SIG-M5 treated with dmso at 0.1 percent for 504 hours (cell line): ENCODE measurements at regions not wholly inside any gene's neighbourhood (a gene's known extent, or its start where the extent isn't known, plus 50 kb on each side); places are given as distances from the start of the nearest gene placed in this dataset.
"Not testable (repeated sequence)": the region's sequence is repeated elsewhere in the genome, so short reads cannot be mapped to it uniquely, and the experiment has no call there.

Source experiments
- DNase-seq: peaks from one replicate; lab custom pipeline; 2025; ENCODE audit not compliant: unreplicated experiment; lab: John Stamatoyannopoulos, UW

GRCh38 chr14:86193756-86194155 lies 663.8 kb downstream of the FLRT2 start:
- DNase-seq: no peak

- no peak for DNase-seq
These were observed 650.0 kb downstream of the FLRT2 start for GRCh38 chr14:86179980-86180379.

- no peak for DNase-seq
These were observed 638.4 kb downstream of the FLRT2 start for GRCh38 chr14:86168371-86168770.

DNA sequence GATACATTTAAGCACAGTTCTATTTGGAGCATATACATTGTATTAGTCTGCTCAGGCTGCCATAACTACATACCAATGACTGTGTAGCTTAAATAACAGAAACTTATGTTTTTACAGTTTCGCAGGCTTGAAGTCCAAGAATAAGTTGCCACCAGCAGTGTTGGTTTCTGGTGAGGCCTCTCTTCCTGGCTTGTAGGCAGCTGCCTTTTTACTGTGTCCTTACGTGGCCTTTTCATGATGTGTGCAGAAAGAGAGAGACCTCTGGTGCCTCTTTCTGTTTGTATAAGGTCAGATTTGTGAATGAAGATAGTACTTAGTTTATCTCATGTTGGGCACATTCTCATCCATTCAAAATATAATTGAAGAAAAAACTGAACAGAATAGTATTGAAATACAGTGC lies 636.6 kb downstream of the FLRT2 start:
- no peak for DNase-seq

GRCh38 chr14:86153480-86153879 lies 623.5 kb downstream of the FLRT2 start:
- peak; percentile 16 for DNase-seq

DNA sequence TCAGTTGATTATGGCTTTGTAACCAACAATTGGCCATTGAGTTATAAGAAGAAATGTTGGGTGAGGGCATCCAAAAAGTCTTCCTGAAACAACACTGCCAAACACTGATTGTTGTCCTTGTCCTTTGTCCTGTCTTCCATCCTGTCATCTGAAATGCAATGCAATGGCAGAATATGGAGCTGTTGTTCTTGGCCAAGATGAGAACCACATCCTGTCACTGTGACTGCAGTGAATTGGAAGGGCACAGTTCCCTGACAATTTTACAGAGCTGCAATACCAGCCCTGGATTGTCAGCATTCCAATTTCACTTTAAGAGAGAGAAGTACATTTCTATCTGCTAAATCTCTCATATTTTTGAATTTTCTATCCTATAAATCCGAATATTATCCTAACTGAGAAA lies 613.3 kb downstream of the FLRT2 start:
- no peak for DNase-seq

DNA sequence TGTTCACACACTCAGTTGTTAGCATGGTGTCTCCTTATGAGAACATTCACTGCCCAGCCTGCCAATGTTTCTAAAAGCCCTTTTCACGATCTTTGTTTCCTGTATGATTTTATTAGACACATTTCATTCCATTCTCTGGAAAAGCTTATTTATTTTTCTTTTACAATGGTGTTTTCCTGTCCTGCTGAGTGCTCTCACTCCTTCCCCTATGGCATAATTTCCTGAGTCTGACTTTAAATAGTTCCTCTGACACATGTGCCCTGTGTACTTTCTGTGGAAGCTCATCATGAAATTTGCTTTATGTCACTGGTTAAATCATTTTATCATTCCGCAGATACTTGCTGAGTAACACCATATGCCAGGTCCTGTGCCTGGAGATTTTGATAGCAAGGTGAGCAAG lies 612.0 kb downstream of the FLRT2 start:
- DNase-seq: no peak

- no peak for DNase-seq
These were observed 599.5 kb downstream of the FLRT2 start for GRCh38 chr14:86129426-86129825.

- no peak for DNase-seq
These were observed 594.4 kb downstream of the FLRT2 start for GRCh38 chr14:86124328-86124727.

GRCh38 chr14:86115972-86116371 lies 586.0 kb downstream of the FLRT2 start:
- no peak for DNase-seq

- DNase-seq: not testable (repeated sequence)
These were observed 580.9 kb downstream of the FLRT2 start for GRCh38 chr14:86110871-86111270.

DNA sequence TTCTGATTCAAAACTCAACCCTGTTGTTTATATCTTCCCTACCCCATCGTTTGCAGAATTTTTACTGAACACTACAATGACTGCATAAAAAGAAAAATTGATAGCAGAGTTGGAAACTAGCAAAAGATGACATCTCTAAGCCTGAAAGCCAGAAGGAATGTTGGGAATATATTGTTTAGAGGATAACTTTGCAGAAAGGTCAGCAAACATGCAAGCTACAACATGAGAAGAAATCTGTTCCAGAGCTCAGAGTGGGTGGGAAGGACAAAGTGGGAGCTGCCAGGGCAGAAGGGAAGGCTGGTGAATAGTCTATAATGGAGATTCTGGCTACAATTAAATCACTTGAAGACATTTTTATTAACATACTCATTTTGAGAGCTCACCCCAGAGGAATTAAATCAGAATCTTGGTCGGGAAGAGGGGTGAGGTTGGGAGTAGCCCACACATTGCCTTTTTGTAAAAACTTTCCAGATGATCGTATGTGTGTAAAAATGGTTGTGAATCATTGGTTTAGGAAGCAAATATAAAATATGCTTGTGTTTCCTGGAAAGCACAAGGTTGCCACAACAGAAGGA lies 574.8 kb downstream of the FLRT2 start:
- no peak for DNase-seq

- no peak for DNase-seq
These were observed 564.6 kb downstream of the FLRT2 start for GRCh38 chr14:86094512-86094911.

DNA sequence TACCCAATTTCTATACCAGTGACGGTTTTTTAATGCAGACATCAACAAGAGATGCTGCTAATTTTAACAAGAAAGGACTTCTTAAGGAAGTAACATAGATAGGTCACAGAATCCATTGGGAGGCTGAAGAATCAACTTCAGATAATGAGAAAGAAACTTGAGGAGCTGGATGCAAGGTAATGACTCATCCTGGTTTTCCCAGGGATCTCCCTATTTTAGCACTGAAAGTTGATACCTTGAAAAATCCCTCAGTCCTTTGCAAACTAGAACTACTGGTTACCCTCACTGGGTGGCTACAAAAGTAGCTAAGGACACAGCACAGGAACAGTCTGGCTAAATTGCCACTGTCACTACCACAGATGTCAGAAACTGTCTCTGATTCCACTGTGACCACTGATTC lies 561.9 kb downstream of the FLRT2 start:
- DNase-seq: no peak

DNA sequence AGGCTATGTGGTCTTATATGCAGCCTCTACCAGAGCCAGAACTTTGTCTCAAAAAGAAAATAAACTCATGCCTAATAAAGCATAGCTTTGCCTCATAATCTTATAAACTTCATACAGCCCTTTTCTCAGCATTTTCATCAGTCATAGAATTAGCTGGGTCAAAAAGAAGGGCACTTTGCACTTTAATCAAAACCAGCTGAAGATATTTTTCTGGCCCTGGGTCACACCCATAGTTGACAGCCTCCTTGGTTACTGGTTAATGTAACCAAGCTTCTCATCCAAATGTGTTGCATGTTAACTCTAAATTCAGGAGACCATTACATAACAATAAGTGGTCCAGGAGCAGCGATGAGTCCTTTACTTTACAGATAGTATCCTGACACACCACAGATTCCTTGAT lies 558.2 kb downstream of the FLRT2 start:
- no peak for DNase-seq

- DNase-seq: no peak
These were observed 557.4 kb downstream of the FLRT2 start for GRCh38 chr14:86087377-86087776.

DNA sequence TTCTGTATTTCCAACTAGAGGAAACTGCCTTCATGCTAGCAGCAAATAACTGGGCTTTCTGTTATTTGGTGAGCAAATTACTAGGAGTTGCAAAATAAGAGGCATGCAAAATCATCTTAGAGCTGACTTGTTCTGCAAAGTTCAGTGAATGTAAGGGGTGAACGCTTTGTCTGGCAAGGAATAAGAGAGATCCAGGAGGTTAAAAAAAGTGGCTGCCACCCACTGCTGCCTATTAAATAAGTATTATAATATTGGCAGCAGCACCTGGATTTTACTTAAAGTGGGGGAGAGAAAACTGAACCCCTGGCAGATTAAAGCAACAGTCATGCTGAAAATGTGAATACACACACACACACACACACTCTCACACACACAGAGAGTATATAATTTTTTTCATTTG lies 557.0 kb downstream of the FLRT2 start:
- no peak for DNase-seq

DNA sequence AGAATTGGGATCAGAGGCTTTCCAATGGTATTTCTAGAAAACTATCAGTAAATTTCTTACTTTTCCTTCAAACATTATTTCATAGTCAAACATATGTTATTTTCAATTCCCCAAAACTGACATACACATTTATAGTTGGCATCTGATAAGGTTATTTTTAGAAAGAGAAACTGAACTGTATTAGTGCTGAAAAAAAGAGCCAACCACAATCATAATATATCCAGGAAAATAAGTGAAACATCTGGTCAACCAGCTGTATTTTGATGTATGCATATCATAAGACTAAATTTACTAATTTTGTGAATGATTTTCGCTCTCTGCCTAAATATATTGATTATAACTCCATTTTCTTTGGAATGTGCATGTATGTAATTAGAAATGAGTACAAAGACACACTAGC lies 554.2 kb downstream of the FLRT2 start:
- DNase-seq: no peak

DNA sequence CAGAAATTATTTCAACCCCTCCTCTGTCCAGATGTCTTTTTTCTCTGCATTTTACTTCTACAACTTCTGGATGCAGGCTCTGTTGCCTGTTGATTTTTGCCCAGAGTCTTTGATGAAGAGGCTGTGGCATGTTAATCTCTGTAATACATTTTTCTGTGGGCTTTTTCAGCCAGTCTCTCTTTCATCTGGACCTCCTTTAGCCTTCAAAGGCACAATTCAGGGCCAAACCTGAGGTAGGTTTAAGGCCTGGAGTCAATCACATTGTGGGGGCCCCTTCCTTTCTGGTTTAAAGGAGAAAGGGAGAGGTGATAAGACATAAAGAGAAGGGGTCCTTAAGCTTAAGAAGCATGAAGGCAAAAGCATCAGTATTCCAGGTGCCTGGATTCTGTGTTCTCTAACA lies 553.7 kb downstream of the FLRT2 start:
- DNase-seq: no peak

GRCh38 chr14:86072116-86072894 lies 542.4 kb downstream of the FLRT2 start:
- DNase-seq: no peak

DNA sequence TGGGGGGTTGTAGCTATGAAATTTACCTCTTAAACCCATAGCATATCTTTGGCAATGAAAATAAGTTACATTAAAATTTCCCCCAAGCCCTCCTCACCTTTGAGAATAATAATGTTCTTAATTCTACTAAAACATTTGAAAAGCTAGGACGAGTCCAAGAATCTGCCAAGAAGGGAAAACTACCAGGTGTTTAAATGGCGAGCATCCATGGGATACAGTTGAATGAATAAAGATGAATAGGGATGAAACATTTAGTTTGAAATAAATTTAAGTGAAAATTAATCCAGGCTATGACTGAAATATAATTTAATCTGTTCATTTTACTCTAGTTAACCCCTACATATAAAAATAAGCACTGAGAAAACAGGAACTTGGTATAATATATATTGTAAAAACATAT lies 536.7 kb downstream of the FLRT2 start:
- no peak for DNase-seq

- DNase-seq: no peak
These were observed 535.5 kb downstream of the FLRT2 start for GRCh38 chr14:86065407-86065806.

DNA sequence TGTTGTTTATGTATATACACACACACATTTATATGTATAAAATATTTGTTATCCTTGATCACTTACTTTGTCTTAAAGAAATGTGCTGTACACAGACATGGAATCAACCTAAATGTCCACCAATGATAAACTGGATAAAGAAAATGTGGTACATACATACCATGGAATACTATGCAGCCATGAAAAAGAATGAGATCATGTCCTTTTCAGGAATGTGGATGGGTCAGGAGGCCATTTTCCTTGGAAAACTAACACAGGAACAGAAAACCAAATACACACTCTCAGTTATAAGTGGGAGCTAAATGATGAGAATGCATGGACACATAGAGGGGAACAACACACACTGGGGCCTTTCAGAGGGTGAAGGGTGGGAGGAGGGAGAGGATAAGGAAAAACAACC lies 534.7 kb downstream of the FLRT2 start:
- DNase-seq: not testable (repeated sequence)
